K562 (cell line): ENCODE measurements at regions not wholly inside any gene's neighbourhood (a gene's known extent, or its start where the extent isn't known, plus 50 kb on each side); places are given as distances from the start of the nearest gene placed in this dataset.

ENCODE experiments used
- ATAC-seq: fragments of 200-7000 bp; cut with Tn5 transposase; 3 replicates; pipeline ENCODE4 v1.9.1; 2020; ENCODE audit warnings: moderate library complexity
- BruUV-seq: library from RNA; stranded (reverse); fragments of 400-500 nt; replicated peaks from 2 replicates; lab custom pipeline; 2021; lab: Mats Ljungman, UMichigan
- CTCF ChIA-PET: fragments of 300-600 bp; formaldehyde crosslinking; extraction: SDS; loops from one replicate; lab custom pipeline; 2021; ENCODE audit warnings: low intra/inter-chr PET ratio; lab: Yijun Ruan, JAX
- POLR2A ChIA-PET: fragments of 300-600, 350-650 bp; sonication (Branson Sonifier 250); formaldehyde crosslinking; extraction: SDS; loops from one replicate; lab custom pipeline; 2021; ENCODE audit warnings: antibody characterized with exemption, inconsistent platforms; lab: Yijun Ruan, JAX
- DNase-seq, 4 experiments: peaks; one replicate each; pipeline versions ENCODE4 v3.0.0 to v3.0.0-alpha.2; 2011 to 2018; ENCODE audit warnings: low spot score in 3 of 4, mixed read lengths in 3 of 4; ENCODE audit errors: extremely low read depth in 1 of 4
- FAIRE-seq: peaks from 2 replicates; lab custom pipeline; 2011; peaks lifted over from hg19 to GRCh38; lab: Jason Lieb, UNC
- H2AFZ ChIP-seq: 2 replicates; pipeline ENCODE4 v1.6.0; 2011; ENCODE audit warnings: low read depth, low read length, control low read depth, inconsistent platforms
- H3K27ac ChIP-seq: fragments of 200-600 bp; 3 replicates; pipeline ENCODE4 v1.8.0; 2011; ENCODE audit warnings: low read depth, mild to moderate bottlenecking, control low read depth, inconsistent platforms, low read length, moderate library complexity, mixed read lengths; ENCODE audit errors: extremely low read depth
- H3K27me3 ChIP-seq, 2 experiments: fragments of 300-600 bp in 1 of 2; 2 replicates in 1 of 2; 3 replicates in 1 of 2; pipeline versions ENCODE4 v1.6.0 to v1.8.0; 2011; ENCODE audit warnings: inconsistent platforms in 2 of 2, low read length in 2 of 2, mild to moderate bottlenecking in 1 of 2, mixed read lengths in 1 of 2, moderate library complexity in 1 of 2; ENCODE audit not compliant: control insufficient read depth in 2 of 2, insufficient read depth in 2 of 2
- H3K36me3 ChIP-seq: fragments of 300-600 bp; 3 replicates; pipeline ENCODE4 v1.8.0; 2011; ENCODE audit warnings: mild to moderate bottlenecking, low read length, inconsistent platforms; ENCODE audit not compliant: control insufficient read depth, insufficient read depth
- H3K4me1 ChIP-seq, 2 experiments: fragments of 200-600 bp in 1 of 2; replicated peaks in 1 of 2; 2 replicates in 1 of 2; 3 replicates in 1 of 2; pipeline versions ENCODE4 v1.5.1 to v1.8.0; 2011; ENCODE audit warnings: inconsistent platforms in 2 of 2, low read length in 2 of 2, mild to moderate bottlenecking in 1 of 2, mixed read lengths in 1 of 2, moderate library complexity in 1 of 2; ENCODE audit not compliant: control insufficient read depth in 2 of 2, insufficient read depth in 2 of 2
- H3K4me2 ChIP-seq: 2 replicates; pipeline ENCODE4 v1.6.1; 2011; ENCODE audit warnings: low read length, control low read depth, inconsistent platforms, mixed read lengths; ENCODE audit not compliant: insufficient read depth
- H3K4me3 ChIP-seq: fragments of 200-600 bp; sonication (generic), shearing (Covaris generic); 2 replicates; pipeline ENCODE4 v1.5.1; 2016; ENCODE audit warnings: control low read depth, inconsistent platforms
- H3K79me2 ChIP-seq: fragments of 200-600 bp; 3 replicates; pipeline ENCODE4 v1.8.0; 2011; ENCODE audit warnings: low read length, inconsistent platforms; ENCODE audit not compliant: control insufficient read depth, insufficient read depth
- H3K9ac ChIP-seq, 2 experiments: 2 replicates each; pipeline versions ENCODE4 v1.6.0 to v1.6.1; 2011; ENCODE audit warnings: low read depth in 2 of 2, low read length in 2 of 2, control low read depth in 1 of 2, inconsistent platforms in 1 of 2, mild to moderate bottlenecking in 1 of 2, mixed read lengths in 1 of 2; ENCODE audit not compliant: insufficient read depth in 1 of 2
- H3K9me1 ChIP-seq: one replicate; pipeline ENCODE4 v1.6.0; 2011; ENCODE audit warnings: inconsistent platforms, mild to moderate bottlenecking, low read length, moderate library complexity; ENCODE audit not compliant: control insufficient read depth, insufficient read depth
- H3K9me3 ChIP-seq: replicated peaks from 2 replicates; pipeline ENCODE4 v1.5.1; 2011; ENCODE audit warnings: low read depth, low read length, inconsistent platforms; ENCODE audit not compliant: control insufficient read depth, insufficient read depth
- H4K20me1 ChIP-seq: replicated peaks from 2 replicates; pipeline ENCODE4 v1.6.1; 2011; ENCODE audit warnings: low read length, inconsistent platforms, mixed read lengths; ENCODE audit not compliant: control insufficient read depth, insufficient read depth
- ARNT ChIP-seq, 2 experiments: fragments of 450-650 bp; IDR thresholded peaks; 2 replicates each; pipeline ENCODE4 v1.6.1; 2016; ENCODE audit warnings: mild to moderate bottlenecking in 1 of 2
- EHMT2 ChIP-seq: fragments of 450-650 bp; IDR thresholded peaks from 2 replicates; pipeline ENCODE4 v1.6.1; 2018; ENCODE audit warnings: antibody characterized with exemption
- ESRRB ChIP-seq: fragments of 250-450 bp; sonication (Bioruptor Pico); IDR thresholded peaks from 2 replicates; pipeline ENCODE4 v1.5.0; 2020; ENCODE audit warnings: mild to moderate bottlenecking, moderate library complexity, borderline replicate concordance
- EWSR1 ChIP-seq: fragments of 450-650 bp; IDR thresholded peaks from 2 replicates; pipeline ENCODE4 v1.6.1; 2018; ENCODE audit warnings: borderline replicate concordance, mild to moderate bottlenecking, low read depth, moderate library complexity; ENCODE audit not compliant: partially characterized antibody
- HDAC3 ChIP-seq: fragments of 450-650 bp; IDR thresholded peaks from 2 replicates; pipeline ENCODE4 v1.6.1; 2018; ENCODE audit warnings: borderline replicate concordance, mild to moderate bottlenecking, moderate library complexity; ENCODE audit not compliant: partially characterized antibody
- HEY1 ChIP-seq: fragments of 250-450 bp; sonication (Bioruptor Pico); IDR thresholded peaks from 2 replicates; pipeline ENCODE4 v1.5.0; 2020; ENCODE audit warnings: mild to moderate bottlenecking, moderate library complexity, borderline replicate concordance
- RFX7 ChIP-seq: fragments of 250-450 bp; sonication (Bioruptor Pico); IDR thresholded peaks from 2 replicates; pipeline ENCODE4 v1.5.1; 2021; ENCODE audit warnings: mild to moderate bottlenecking
- SUPT5H ChIP-seq: fragments of 450-650 bp; IDR thresholded peaks from 2 replicates; pipeline ENCODE4 v1.6.1; 2016
- ZNF696 ChIP-seq: fragments of 250-450 bp; sonication (Bioruptor Pico); conservative IDR thresholded peaks from 2 replicates; pipeline ENCODE4 v1.4.0; 2020; ENCODE audit warnings: mild to moderate bottlenecking, moderate library complexity
- WGBS: fragments of 100-300 bp; shearing (Covaris generic); methylation state at CpG from one replicate; pipeline ENCODE4 v1.1.6; 2016; ENCODE audit warnings: low coverage, mixed read lengths; ENCODE audit not compliant: insufficient coverage; ENCODE audit errors: missing lambda C conversion rate; 5-methylcytosine and 5-hydroxymethylcytosine counted together
- in situ Hi-C: fragments of 300-500 bp; cut with MboI; formaldehyde crosslinking; loops from 4 replicates; pipeline ENCODE4 v1.15.0; 2018; ENCODE audit warnings: inconsistent platforms, mixed read lengths
- intact Hi-C: fragments of 100-400 bp; cut with micrococcal nuclease; formaldehyde crosslinking; loops from 2 replicates; pipeline ENCODE4 v1.14.2; 2022
- TF ChIP-seq, protein P1 (sequence below): IDR thresholded peaks from 2 replicates; pipeline ENCODE4 v1.6.1; 2016; ENCODE audit warnings: missing genetic modification characterization, missing compliant biosample characterization
- TF ChIP-seq, protein P2 (sequence below): fragments of 250-450 bp; sonication (Bioruptor Pico); IDR thresholded peaks from 2 replicates; pipeline ENCODE4 v1.8.0; 2022; ENCODE audit warnings: inconsistent platforms, mild to moderate bottlenecking, moderate library complexity, borderline replicate concordance
- TF ChIP-seq, protein P3 (sequence below): fragments of 250-450 bp; sonication (Bioruptor Pico); IDR thresholded peaks from 2 replicates; pipeline ENCODE4 v1.5.1; 2021; ENCODE audit warnings: mild to moderate bottlenecking

DNA sequence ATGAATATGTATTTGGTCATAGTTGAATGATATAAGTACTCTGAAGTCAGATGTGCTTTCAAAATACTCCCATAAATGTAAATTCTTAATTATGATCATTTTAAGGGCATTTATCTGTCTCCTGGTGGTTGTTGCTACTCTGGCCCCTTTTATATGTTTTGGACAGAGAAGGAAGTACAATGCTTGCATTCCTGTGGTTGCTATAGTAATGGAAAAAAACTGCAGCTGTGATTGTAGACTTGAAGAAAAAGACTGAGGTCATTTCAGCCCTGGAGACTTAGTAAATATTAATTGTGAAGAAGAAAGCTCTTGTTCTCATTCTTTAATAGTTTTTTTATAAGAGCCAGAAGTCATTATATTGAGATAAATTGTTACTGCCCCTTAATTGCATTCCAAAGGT lies 70.2 kb upstream of the FERD3L start:
- CTCF ChIA-PET, result no interaction called here

DNA sequence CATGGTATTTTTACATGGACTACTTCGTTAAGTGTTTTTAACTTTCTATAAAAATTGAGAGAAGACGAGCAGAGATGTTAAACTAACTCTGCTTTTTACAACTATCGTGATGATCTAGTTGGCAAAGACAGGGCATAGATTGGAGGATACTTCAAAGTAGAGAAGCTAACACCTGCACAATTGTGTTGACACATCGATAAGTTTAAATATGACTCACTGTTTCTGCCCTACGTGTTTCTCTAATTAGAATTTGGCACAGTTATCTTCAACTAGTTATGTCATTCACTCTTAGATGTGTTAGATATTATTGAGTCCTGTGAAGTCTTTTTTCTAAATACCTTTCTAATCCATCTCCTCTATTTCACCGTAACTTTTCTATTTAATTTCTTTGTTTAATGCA lies 68.5 kb upstream of the FERD3L start:
- ATAC-seq, result no peak
- Histone ChIP-seq H3K4me3 (no peak overlapping the region), H3K27me3 (no peaks in the 10 kb centered on the region), H3K36me3 (no peaks in the 10 kb centered on the region), H3K9me1 (no peaks in the 10 kb centered on the region), H4K20me1 (no peaks in the 10 kb centered on the region), H3K27ac (no peak overlapping the region), H3K9me3 (no peaks in the 10 kb centered on the region; the same call in none of the 2 replicates), H3K4me2 (no peak overlapping the region), H2AFZ (no peak overlapping the region), H3K79me2 (no peaks in the 10 kb centered on the region), H3K4me1 (no peaks in the 10 kb centered on the region), H3K9ac (no peak overlapping the region)
- intact Hi-C loops (no loop called here), in situ Hi-C loops (no loop called here)
- ChIA-PET POLR2A (no interaction called here), CTCF (no interaction called here)
- BruUV-seq, result no TSS peak
- 3% methylated on average over 6 of the region's 6 CpGs for WGBS
- no peak for DNase-seq
- no peak for FAIRE-seq
- TF ChIP-seq, protein P1, sequence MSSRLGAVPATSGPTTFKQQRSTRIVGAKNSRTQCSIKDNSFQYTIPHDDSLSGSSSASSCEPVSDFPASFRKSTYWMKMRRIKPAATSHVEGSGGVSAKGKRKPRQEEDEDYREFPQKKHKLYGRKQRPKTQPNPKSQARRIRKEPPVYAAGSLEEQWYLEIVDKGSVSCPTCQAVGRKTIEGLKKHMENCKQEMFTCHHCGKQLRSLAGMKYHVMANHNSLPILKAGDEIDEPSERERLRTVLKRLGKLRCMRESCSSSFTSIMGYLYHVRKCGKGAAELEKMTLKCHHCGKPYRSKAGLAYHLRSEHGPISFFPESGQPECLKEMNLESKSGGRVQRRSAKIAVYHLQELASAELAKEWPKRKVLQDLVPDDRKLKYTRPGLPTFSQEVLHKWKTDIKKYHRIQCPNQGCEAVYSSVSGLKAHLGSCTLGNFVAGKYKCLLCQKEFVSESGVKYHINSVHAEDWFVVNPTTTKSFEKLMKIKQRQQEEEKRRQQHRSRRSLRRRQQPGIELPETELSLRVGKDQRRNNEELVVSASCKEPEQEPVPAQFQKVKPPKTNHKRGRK (tag), result no peak
- no peak for TF ChIP-seq RFX7 (CRISPR knock-in tag)
- no peak for TF ChIP-seq HEY1 (CRISPR knock-in tag)
- no peak for TF ChIP-seq ARNT (IDR thresholded peaks at IDR 0.05)
- no peak for TF ChIP-seq ESRRB (CRISPR knock-in tag)
- TF ChIP-seq SUPT5H, result no peak
- no peak for TF ChIP-seq ZNF696 (CRISPR knock-in tag)
- no peak for TF ChIP-seq EHMT2
- TF ChIP-seq, protein P2, sequence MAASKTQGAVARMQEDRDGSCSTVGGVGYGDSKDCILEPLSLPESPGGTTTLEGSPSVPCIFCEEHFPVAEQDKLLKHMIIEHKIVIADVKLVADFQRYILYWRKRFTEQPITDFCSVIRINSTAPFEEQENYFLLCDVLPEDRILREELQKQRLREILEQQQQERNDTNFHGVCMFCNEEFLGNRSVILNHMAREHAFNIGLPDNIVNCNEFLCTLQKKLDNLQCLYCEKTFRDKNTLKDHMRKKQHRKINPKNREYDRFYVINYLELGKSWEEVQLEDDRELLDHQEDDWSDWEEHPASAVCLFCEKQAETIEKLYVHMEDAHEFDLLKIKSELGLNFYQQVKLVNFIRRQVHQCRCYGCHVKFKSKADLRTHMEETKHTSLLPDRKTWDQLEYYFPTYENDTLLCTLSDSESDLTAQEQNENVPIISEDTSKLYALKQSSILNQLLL (CRISPR knock-in tag), result no peak
- TF ChIP-seq EWSR1, result no peak
- TF ChIP-seq HDAC3, result no peak

More for the DNA sequence above, 70.2 kb upstream of the FERD3L start:
- BruUV-seq, result no TSS peak
- H3K4me3 ChIP-seq, result no peak overlapping the region
- in situ Hi-C loops, result no loop called here
- TF ChIP-seq, protein P3, sequence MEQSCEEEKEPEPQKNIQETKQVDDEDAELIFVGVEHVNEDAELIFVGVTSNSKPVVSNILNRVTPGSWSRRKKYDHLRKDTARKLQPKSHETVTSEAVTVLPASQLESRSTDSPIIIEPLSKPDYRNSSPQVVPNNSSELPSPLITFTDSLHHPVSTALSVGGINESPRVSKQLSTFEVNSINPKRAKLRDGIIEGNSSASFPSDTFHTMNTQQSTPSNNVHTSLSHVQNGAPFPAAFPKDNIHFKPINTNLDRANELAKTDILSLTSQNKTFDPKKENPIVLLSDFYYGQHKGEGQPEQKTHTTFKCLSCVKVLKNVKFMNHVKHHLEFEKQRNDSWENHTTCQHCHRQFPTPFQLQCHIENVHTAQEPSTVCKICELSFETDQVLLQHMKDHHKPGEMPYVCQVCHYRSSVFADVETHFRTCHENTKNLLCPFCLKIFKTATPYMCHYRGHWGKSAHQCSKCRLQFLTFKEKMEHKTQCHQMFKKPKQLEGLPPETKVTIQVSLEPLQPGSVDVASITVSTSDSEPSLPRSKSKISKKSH (CRISPR knock-in tag), result no peak
- TF ChIP-seq, all 486 proteins: peak for 0
- DNase-seq (no peak), ATAC-seq (no peak), FAIRE-seq (no peak)
- Histone ChIP-seq H3K4me1 (no peaks in the 10 kb centered on the region), H3K9ac (no peak overlapping the region), H3K79me2 (no peaks in the 10 kb centered on the region), H3K9me3 (no peaks in the 10 kb centered on the region; the same call in none of the 2 replicates), H2AFZ (no peak overlapping the region), H4K20me1 (no peaks in the 10 kb centered on the region), H3K36me3 (no peaks in the 10 kb centered on the region), H3K9me1 (no peaks in the 10 kb centered on the region), H3K27me3 (no peaks in the 10 kb centered on the region), H3K4me2 (no peak overlapping the region), H3K27ac (no peak overlapping the region)
- intact Hi-C loops, result no loop called here
- POLR2A ChIA-PET, result no interaction called here
